D721Med (cell line): ENCODE measurements at regions not wholly inside any gene's neighbourhood (a gene's known extent, or its start where the extent isn't known, plus 50 kb on each side); places are given as distances from the start of the nearest gene placed in this dataset.
"Not testable (repeated sequence)": the region's sequence is repeated elsewhere in the genome, so short reads cannot be mapped to it uniquely, and the experiment has no call there.

Experiments used
- DNase-seq: peaks from one replicate; pipeline ENCODE4 v3.0.0; 2011; ENCODE audit warnings: low spot score; ENCODE audit not compliant: insufficient read length
- FAIRE-seq: peaks from 2 replicates; lab custom pipeline; 2011; peaks lifted over from hg19 to GRCh38; lab: Jason Lieb, UNC
- CTCF ChIP-seq: IDR thresholded peaks from 2 replicates; pipeline ENCODE4 v1.5.1; 2012; ENCODE audit warnings: mild to moderate bottlenecking, control low read depth; ENCODE audit not compliant: insufficient read depth; ENCODE audit errors: missing control alignments

GRCh38 chr15:70576696-70577095 lies 186.7 kb downstream of the UACA start:
- no peak for FAIRE-seq
- DNase-seq, result no peak
- TF ChIP-seq CTCF, result no peak

GRCh38 chr15:70576276-70576675 lies 187.1 kb downstream of the UACA start:
- no peak for FAIRE-seq
- no peak for DNase-seq
- no peak for TF ChIP-seq CTCF

GRCh38 chr15:70575231-70576226 lies 187.8 kb downstream of the UACA start:
- no peak for TF ChIP-seq CTCF

GRCh38 chr15:70574325-70574724 lies 189.0 kb downstream of the UACA start:
- not testable (repeated sequence) for FAIRE-seq, DNase-seq

More at GRCh38 chr15:70575231-70576226, 187.8 kb downstream of the UACA start:
- FAIRE-seq, result no peak
- no peak for DNase-seq

- no peak for FAIRE-seq
- no peak for TF ChIP-seq CTCF
- DNase-seq, result no peak
These were observed 190.1 kb downstream of the UACA start for GRCh38 chr15:70573121-70573850.

- TF ChIP-seq CTCF, result no peak
- FAIRE-seq, result no peak
- no peak for DNase-seq
These were observed 193.6 kb downstream of the UACA start for GRCh38 chr15:70569714-70570231.

- peak; percentile 47 for TF ChIP-seq CTCF
- FAIRE-seq (no peak), DNase-seq (no peak)
These were observed 194.2 kb downstream of the UACA start for GRCh38 chr15:70569091-70569713.
